Nephron (organoid): ENCODE measurements at regions not wholly inside any gene's neighbourhood (a gene's known extent, or its start where the extent isn't known, plus 50 kb on each side); places are given as distances from the start of the nearest gene placed in this dataset.

Source experiments
- H3K27ac Mint-ChIP-seq, 3 experiments: 2 replicates each; pipeline ENCODE4 v1.8.0; 2020; ENCODE audit warnings: mixed read lengths in 3 of 3, mild to moderate bottlenecking in 2 of 3, moderate library complexity in 1 of 3
- H3K27me3 Mint-ChIP-seq: 2 replicates; pipeline ENCODE4 v1.8.0; 2021; ENCODE audit warnings: low read depth, mild to moderate bottlenecking, moderate library complexity, mixed read lengths
- H3K36me3 Mint-ChIP-seq: 2 replicates; pipeline ENCODE4 v1.8.0; 2020; ENCODE audit warnings: low read depth, mixed read lengths
- H3K4me1 Mint-ChIP-seq: 2 replicates; pipeline ENCODE4 v1.8.0; 2020; ENCODE audit warnings: mixed read lengths
- H3K4me3 Mint-ChIP-seq, 3 experiments: 2 replicates each; pipeline ENCODE4 v1.8.0; 2020; ENCODE audit warnings: mild to moderate bottlenecking in 3 of 3, mixed read lengths in 3 of 3, moderate library complexity in 2 of 3
- H3K9me3 Mint-ChIP-seq: 2 replicates; pipeline ENCODE4 v1.8.0; 2020; ENCODE audit warnings: mixed read lengths
- CTCF ChIP-seq, 3 experiments: fragments of 200-600 bp; sonication (generic); IDR thresholded peaks; one replicate each; pipeline ENCODE4 v1.5.0; 2021; ENCODE audit warnings: antibody characterized with exemption in 3 of 3; ENCODE audit not compliant: unreplicated experiment in 3 of 3

- Mint-ChIP-seq H3K4me3 (no peak overlapping the region), H3K4me1 (no peaks in the 10 kb centered on the region), H3K9me3 (no peaks in the 10 kb centered on the region), H3K27ac (no peak overlapping the region), H3K36me3 (no peaks in the 10 kb centered on the region), H3K27me3 (no peaks in the 10 kb centered on the region)
- TF ChIP-seq CTCF (IDR thresholded peaks at IDR 0.05; ENCODE audit: unreplicated experiment in 3 of 3), result no peak
These were observed 1138.6 kb upstream of the SORCS1 start for GRCh38 chr10:108303149-108303548.

DNA sequence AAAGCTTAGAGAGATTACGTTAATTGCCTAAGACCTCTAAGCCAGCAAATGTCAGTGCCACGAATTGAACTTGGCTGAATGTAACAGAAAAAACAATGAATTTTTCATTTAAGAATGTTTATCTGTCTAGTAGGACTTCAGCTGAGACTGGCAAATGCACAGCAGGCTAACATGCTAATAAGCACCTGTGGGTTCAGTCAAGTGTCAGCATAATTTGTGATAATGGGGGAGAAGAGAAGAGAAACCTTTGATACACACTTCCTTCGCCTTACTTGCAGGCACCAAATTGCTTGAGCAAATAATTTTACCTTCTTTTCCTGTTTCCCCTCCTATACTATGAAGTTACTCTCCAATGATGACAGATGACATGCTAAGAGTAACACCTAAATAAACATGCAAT lies 1136.5 kb upstream of the SORCS1 start:
- no peaks in the 10 kb centered on the region for H3K4me1 Mint-ChIP-seq
- no peaks in the 10 kb centered on the region for H3K27me3 Mint-ChIP-seq
- no peak overlapping the region for H3K4me3 Mint-ChIP-seq
- no peak for TF ChIP-seq CTCF (IDR thresholded peaks at IDR 0.05; ENCODE audit: unreplicated experiment in 3 of 3)
- no peaks in the 10 kb centered on the region for H3K9me3 Mint-ChIP-seq
- no peaks in the 10 kb centered on the region for H3K36me3 Mint-ChIP-seq
- H3K27ac Mint-ChIP-seq, result no peak overlapping the region

- no peak for TF ChIP-seq CTCF (IDR thresholded peaks at IDR 0.05; ENCODE audit: unreplicated experiment in 3 of 3)
- Mint-ChIP-seq H3K9me3 (peaks cover 6% of the 10 kb centered on the region), H3K36me3 (no peaks in the 10 kb centered on the region), H3K27me3 (no peaks in the 10 kb centered on the region), H3K4me1 (no peaks in the 10 kb centered on the region), H3K4me3 (no peak overlapping the region), H3K27ac (no peak overlapping the region)
These were observed 1126.3 kb upstream of the SORCS1 start for GRCh38 chr10:108290823-108291222.

- Mint-ChIP-seq H3K27me3 (no peaks in the 10 kb centered on the region), H3K4me1 (no peaks in the 10 kb centered on the region), H3K27ac (peak overlapping the region in 2 of 3 experiments; percentile 7), H3K4me3 (no peak overlapping the region), H3K36me3 (no peaks in the 10 kb centered on the region), H3K9me3 (peaks cover 28% of the 10 kb centered on the region)
- TF ChIP-seq CTCF (IDR thresholded peaks at IDR 0.05; ENCODE audit: unreplicated experiment in 3 of 3), result no peak
These were observed 1111.6 kb upstream of the SORCS1 start for GRCh38 chr10:108275895-108276685.

DNA sequence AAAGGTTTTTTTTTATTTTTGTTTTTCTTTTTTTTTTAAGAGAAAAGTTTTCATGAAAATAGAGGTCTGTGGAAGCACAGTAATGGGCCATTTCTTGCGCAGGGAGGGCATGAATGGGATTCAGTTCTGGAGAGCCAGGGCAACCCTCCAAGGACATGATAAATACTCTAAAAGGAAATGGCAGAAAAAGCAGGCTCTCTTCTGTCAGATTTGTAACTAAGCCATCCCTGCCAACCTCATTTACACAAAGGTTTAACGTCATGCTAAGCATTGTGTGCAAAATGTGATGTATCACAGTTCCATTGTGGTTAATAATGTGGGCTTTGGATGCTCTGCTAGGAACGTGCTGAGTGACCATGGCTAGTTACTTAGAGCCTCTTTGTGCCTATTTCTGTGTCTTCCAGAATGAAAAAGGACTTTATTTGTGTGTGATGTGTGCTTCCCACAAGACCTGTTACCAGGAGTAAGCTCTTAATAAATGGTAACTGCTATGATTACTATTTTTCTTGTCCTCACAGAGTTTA lies 1095.9 kb upstream of the SORCS1 start:
- Mint-ChIP-seq H3K4me1 (no peaks in the 10 kb centered on the region), H3K4me3 (no peak overlapping the region), H3K27me3 (no peaks in the 10 kb centered on the region), H3K27ac (no peak overlapping the region), H3K9me3 (no peaks in the 10 kb centered on the region), H3K36me3 (no peaks in the 10 kb centered on the region)
- no peak for TF ChIP-seq CTCF (IDR thresholded peaks at IDR 0.05; ENCODE audit: unreplicated experiment in 3 of 3)

DNA sequence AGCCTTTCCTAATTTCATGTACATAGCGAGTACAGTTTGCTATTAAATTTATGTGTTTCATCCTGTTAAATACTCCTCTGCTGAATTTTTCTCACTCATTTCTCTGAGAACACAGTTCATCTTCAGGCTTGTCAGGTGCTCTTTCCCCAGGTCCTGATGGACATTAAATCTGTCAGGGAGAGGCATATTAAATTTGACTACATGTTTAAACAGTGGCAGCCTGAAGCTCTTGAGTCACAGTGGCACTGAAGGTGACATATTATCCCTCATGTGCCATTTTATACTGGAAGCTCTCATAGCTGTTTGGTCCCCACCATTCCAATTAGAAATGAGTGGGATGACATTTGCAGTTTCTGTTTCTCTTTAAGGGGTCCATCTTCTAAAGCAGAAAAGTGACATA lies 1089.6 kb upstream of the SORCS1 start:
- H3K27me3 Mint-ChIP-seq, result no peaks in the 10 kb centered on the region
- peaks cover 4% of the 10 kb centered on the region for H3K9me3 Mint-ChIP-seq
- H3K4me3 Mint-ChIP-seq, result no peak overlapping the region
- no peaks in the 10 kb centered on the region for H3K36me3 Mint-ChIP-seq
- H3K4me1 Mint-ChIP-seq, result no peaks in the 10 kb centered on the region
- no peak overlapping the region for H3K27ac Mint-ChIP-seq
- no peak for TF ChIP-seq CTCF (IDR thresholded peaks at IDR 0.05; ENCODE audit: unreplicated experiment in 3 of 3)
